HG03432 (cell line): ENCODE measurements at regions not wholly inside any gene's neighbourhood (a gene's known extent, or its start where the extent isn't known, plus 50 kb on each side); places are given as distances from the start of the nearest gene placed in this dataset.
"Not testable (repeated sequence)": the region's sequence is repeated elsewhere in the genome, so short reads cannot be mapped to it uniquely, and the experiment has no call there.

Experiments used
- ATAC-seq: cut with Tn5 transposase; IDR thresholded peaks from one replicate; pipeline ENCODE4 v1.9.1; 2021; ENCODE audit warnings: mild to moderate bottlenecking, moderate library complexity; ENCODE audit not compliant: unreplicated experiment

DNA sequence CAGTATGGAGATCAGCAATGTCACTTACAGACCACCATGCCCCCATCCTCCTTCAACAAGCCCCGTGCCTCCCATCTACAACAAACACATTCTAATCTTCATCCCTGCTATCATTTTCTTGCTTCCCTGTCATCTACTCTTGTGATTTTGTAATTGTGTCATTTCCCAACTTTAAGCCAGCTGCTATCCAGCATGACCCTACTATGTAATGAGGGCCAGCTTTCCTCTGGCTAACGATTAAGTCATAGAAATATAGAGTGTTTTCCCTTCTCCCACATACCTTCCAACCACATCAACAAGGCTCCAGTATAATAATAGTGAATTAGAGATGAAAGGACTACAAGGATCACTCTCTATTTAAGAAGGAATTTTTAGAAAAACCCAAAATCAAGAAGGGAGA, 607.0 kb downstream of the TENT5A start:
- no peak for ATAC-seq

DNA sequence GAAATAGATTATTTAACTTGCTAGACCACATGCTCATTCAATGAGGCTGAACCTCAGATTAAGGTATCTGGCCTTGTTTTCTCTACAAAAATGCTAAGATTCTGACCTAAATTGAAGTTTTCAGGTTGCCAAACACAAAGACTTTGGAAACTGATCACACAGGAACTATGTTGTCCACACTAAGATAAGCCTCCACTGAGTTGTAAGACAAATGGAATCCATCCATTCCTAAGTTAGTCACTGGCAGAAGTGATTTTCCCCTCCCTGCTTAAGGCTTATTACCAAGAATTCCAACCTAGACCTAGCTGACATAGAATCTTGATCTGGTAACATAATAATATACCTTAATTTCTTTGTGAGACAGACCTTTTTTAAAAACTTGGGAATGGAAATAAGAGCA, 608.1 kb downstream of the TENT5A start:
- ATAC-seq = no peak

DNA sequence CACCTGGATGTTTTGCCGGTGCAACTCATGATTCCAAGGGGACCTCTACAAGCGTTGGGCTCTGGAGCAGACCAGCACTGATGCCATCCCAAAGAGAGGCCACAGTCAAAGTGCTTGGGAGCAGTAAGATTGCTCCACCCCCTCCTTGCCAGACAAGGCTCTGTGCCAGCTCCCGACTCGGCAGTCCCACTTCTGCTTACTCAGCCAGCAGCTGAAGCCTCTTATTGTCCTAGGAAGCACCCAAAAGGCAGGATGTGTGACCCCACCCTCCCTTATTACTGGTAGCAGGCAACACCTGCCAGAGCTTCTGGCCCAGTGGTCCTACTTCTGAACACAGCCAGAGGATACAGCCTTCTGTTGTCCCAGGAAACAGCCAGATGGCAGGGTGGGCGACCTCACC, 614.2 kb downstream of the TENT5A start:
- ATAC-seq = no peak

DNA sequence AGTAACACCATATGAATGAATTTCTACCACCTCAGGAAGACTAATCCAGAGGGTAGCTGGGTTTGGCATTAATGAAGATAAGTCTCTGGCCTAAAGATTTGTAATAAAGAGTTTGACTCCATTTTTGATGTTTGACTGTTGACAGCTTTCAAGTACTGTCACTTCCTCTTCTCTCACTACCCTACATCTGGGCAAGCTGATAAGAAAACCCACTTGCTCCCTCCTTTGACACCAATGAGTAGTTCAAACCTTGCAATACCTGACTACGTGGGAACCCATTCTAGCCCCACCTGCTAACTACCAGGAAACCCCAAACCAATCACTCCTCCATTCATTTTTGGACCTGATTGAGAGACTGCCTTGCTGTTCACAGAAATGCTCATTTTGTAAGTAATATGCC, 621.5 kb downstream of the TENT5A start:
- no peak for ATAC-seq

DNA sequence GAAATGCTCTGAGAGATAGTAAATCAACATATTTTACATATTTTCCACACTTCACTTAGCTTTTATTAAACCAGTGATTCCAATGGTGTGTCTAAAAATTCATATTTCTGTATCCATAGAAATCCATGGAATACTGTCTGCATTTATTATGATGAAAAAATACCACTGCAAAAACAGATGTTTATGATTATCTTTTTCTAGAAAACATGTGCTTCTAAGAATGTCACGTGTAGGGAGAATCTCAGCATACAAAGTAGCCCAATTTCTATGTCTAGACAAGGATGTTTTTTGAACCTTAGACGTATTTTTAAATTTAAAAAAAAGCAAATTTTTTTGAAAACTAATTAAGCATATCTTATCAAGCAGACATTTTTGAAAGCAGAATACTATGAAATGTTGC, 622.4 kb downstream of the TENT5A start:
- ATAC-seq = no peak

DNA sequence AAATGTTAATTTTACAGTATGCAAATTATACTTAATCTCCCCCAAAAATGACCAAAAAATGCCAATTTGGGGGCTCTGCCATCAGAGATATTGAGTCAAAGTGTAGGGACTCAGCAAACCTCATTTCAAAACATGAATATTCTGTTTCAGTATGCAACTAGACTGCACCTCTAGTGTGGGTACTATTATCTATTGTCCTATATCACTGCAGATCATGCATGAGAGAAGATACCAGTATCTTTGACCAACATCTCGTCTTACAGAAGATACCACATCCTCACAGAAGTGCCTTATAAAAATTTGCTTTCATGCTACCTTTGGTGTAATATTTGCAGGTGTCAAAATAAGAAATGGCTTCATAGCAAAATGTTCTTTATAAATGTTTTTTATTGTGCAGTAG, 623.8 kb downstream of the TENT5A start:
- no peak for ATAC-seq

DNA sequence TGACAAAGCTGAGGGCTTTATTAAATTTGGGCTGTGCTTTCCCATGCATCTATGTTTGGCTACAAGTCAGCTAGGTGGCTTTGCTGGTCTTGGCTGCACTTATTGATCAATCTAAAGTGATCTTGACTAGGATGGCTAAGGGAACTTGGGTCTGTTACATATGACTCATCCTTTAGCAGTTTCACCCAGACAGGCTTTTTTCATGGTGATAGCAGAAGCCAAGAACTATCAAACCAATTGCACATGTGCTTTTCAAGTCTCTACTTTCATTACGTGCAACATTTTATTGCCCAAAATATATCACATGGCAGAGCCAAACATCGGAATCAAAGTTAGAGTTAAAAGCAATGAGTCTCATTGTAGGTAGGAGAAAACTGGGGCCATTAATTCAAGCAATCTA, 626.3 kb downstream of the TENT5A start:
- no peak for ATAC-seq

DNA sequence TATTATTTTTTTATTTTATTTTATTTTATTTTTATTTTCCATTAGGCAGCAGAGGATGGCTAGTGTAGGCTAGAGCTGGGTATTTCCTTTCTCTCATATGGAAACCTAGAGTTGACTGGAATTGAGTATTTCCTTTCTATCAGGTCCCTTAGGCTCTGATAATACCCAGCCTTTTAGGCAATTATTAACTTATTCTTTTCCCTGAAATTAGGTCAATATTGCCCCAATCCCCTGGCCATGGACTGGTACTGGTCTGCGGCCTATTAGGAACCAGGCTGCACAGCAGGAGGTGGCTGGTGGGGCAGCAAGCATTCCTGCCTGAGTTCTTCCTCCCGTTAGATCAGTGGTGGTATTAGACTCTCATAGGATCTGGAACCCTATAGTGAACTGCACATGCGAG, 632.2 kb downstream of the TENT5A start:
- no peak for ATAC-seq

DNA sequence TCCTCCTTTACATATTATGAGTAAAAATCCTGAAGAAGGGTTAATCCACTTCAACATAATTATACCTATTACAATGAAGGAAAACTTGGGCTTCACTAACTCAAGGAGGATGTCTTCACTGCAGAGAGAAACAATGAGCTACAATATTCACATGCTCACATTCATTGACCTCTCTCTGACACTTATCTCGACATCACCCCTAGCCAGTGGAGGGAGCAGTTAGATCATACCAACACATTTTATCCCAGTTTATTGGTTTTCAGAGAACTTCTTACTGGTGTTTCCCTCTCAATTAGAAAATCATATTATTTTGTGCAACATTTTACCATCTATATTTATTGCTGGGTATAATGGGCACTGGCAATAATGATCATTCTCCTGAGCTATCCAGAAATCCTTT, 646.5 kb downstream of the TENT5A start:
- ATAC-seq = no peak

DNA sequence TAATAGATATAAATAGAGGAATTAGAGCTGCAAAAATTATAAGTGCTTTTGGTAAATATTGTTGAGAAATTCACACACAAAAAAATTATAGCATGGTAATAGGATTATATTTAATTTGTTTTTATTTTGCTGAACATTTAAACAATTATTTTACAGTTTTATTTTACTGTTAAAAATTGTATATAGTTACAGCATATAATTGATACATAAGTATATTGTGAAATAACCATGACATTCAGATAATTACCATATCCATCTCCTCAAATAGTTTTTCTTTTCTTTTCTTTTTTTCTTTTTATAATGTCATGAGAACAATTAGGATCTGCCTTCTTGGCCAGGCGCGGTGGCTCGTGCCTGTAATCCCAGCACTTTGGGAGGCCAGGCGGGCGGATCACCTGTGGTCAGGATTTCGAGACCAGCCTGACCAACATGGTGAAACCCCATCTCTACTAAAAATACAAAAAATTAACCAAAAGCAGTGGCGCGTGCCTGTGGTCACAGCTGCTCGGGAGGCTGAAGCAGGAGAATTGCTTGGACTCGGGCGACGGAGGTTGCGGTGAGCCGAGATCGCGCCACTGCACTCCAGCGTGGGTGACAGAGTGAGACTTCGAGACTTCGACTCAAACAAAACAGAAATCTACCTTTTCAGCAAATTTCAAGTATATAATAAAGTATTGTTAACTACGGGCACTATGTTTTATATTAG, 654.2 kb downstream of the TENT5A start:
- ATAC-seq = no peak

DNA sequence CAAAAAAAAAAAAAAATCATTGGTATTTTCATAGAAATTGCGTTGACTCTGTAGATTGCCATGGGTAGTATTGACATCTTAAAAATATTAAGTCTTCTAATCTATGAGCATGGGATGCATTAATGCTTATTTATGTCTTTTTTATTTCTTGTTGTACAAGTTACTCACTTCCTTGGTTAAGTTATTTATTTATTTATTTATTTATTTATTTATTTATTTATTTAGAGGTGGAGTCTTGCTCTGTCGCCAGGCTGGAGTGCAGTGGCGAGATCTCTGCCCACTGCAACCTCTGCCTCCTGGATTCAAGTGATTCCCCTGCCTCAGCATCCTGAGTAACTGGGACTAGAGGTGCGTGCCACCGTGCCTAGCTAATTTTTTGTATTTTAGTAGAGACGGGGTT, 656.0 kb downstream of the TENT5A start:
- not testable (repeated sequence) for ATAC-seq

DNA sequence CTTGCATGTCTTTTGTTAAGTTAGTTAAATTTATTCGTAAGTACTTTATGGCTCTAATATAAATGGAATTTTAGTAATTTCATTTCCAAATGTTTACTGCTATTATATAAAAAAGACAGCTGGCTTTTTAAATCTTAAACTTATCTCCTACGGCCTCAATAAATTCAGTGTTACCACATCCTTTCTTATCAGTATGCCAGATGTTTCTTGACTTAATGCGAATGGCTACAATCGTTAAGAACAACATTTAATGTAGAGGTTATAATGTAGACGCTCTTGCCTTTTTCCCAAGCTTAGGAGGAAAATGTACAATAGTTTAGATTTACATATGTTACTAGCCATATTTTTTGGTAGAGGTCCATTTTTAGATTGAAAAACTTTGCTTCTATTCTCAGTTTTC, 659.4 kb downstream of the TENT5A start:
- ATAC-seq = no peak

DNA sequence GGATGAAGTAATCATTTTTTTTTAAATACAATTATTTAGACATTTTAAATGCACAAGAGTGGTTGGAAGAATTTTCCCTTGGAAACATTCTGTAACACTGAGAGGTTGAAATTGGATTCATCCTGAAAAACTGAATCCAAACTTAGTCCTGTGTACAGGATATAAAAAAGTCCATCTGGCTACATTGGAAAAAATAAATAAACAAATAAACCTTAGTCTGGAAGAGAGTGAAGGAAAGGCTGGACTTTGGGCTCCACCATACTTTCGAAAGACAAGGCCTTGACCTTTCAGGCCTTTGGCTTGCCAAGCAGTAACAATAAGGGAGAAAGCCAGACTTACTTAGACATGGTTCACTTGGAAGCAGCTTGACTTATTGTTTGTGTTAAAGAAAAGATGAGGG, 664.3 kb downstream of the TENT5A start:
- no peak for ATAC-seq

DNA sequence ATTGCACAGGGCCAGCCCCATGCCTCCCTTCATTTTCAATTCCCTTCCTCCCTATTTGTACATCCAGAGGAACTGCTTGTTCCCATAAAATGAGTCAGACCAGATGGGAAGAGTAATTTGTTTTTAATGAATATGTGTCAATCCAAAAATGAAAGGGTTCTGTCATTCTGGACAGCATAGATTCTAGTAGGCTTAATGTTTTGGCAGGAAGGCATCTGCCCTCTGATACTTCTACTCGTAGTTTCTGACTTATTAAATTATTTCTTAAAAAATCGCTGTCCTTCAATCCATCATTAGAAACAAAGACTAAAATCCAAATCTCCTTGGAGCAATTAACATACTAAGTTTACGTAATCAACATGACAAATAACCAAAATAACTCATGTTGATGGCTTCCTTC, 665.5 kb downstream of the TENT5A start:
- no peak for ATAC-seq

DNA sequence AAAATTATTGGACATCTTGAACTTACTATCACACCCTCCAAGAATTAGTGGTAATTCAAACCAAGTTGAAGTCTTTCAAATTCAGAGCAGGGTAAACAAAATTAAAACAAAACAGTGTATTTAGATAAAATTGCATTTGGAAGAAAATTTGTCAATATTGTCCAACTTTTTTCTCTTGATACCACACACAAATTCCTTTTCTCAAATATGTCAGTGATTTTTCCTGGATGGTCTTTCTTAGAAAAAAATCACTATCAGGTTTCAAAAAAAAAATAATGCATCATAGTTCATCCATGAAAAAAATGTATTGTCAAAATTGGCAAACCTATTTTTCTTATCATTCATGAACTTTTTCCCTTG, 667.1 kb downstream of the TENT5A start:
- ATAC-seq = no peak

DNA sequence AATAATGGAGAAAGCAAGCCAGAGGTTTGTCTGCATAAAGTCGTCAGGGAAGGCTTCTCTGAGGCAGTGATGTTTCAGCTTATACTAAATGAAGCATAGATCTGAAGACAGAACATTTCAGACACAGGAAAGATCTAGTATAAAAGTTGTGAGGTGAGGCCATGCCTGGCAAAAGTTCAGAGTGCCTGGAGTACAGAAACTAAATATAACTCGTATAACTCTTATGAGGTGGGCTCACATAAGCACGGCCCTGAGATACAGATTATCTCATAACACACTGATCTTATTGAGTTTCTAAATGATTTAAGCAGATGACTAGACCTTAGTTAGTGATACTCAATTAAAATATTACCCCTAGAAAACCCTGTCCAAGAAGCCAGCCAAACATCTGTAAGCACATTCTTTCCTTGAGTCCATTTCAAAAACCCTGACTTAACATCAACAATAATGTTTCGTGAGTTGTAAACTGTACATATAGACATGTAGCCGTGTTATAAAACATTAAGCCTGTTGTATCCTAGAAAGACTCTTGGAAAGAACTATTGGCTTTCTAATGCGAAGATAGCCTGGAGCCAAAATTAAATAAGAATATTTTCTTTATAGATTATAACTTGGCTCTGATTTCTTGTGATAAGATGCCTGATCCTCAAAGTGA, 667.6 kb downstream of the TENT5A start:
- no peak for ATAC-seq

DNA sequence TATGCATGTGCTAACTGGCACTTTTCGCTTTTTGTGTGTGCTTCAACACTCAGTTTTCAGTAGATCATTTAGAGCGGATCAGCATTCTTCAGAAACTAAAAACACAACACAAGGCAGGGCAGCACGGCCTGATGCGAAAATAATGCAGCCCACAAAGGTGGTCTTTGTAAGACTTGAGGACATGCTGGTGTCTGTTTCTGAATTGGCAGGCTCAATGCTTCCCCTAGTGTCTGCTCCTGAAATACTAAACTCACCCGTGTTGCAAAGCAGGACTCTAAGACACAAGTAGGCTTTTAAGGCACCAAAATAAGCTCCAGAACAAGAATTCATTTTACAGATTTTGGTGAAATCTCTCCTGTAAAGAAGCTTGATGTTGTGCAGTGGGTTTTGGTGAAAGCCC, 676.5 kb downstream of the TENT5A start:
- no peak for ATAC-seq

DNA sequence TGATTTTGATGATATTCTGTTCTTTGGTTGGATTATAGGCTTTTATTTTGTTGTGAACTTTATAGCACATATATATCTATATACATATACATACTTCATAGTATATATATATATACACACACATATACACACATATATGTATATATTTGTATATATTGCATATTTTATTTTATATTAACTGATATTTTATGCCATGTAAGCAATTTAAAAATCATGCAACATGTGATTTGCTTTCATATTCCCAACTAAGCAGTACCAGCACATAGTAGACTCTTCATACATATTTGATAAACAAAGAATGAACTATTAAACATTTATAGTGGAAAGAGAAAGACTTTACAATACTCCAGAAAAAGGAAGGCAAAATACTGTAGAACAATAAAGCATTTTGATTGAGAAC, 679.2 kb downstream of the TENT5A start:
- no peak for ATAC-seq

DNA sequence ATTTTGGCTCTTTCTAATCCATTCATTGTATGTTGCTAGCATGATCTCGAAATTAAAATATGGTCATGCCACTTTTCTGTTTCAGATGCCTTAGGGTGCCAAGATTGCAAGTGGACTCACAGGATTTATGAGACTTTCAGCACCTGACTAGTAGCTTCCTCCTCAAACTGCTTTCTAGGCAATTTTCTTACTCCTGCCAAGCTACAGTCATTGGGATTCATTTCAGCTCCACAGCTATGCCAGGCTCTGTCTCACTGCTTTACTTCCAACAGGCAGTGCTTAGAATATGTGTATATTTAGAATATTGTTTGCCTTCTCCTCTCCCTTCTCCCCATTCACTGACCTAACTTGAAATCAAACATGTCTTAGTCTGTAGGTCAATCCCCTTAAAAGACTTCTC, 681.4 kb downstream of the TENT5A start:
- ATAC-seq = no peak

DNA sequence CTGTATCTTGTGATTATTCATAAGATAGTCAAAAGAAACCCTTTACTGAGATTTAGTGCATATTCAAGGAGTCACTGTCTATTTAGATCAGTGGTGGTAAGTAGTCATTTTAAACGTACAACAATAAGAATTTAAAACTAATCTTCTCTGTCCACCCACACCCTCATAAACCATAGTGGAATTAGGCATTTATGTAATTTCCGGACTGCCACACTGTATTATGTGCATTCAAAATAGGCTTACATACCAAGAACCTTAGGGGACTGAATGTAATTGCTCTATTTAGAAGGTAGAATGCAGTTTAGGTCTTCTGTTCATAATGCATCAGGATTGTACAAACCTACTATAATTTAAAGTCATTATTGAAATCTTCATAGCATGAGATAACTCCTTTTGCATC, 685.4 kb downstream of the TENT5A start:
- ATAC-seq = no peak

DNA sequence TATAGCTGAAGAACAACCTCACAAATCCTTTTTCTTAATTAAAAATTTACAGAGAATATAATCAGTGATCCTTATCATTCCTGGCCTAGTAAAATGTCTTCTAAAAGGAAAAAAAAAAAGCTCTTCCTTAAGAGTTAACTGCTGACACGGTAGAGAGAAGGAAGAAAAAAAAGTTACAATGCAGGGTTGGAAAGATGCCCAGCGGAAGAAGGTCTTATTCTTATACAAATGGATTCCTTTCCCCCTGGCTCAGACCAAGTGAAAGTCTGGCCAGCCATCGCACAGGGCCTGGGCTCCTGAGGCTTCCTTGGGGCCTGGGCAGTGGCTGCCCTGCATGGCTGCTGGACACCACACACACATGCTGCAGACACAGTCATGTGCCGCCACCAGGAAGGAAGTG, 688.6 kb downstream of the TENT5A start:
- ATAC-seq = no peak

DNA sequence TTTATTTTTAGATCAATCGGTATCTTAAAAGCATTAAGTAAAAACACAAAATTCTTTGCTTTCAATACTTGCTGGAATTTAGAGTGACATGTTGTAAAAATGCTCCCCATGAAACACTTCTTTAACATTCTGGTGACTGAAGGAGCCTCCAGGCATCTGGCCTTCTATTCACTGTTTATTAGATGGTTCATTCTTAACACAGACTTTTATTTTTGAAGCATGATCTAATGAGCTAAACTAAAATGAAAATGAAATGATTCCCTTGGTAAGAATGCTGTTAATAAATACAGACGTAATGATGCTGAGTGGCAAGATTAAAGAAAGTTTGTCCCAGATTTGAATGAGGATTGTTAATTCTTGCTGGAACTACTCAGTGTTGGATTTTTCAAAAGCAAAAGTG, 698.4 kb downstream of the TENT5A start:
- no peak for ATAC-seq

DNA sequence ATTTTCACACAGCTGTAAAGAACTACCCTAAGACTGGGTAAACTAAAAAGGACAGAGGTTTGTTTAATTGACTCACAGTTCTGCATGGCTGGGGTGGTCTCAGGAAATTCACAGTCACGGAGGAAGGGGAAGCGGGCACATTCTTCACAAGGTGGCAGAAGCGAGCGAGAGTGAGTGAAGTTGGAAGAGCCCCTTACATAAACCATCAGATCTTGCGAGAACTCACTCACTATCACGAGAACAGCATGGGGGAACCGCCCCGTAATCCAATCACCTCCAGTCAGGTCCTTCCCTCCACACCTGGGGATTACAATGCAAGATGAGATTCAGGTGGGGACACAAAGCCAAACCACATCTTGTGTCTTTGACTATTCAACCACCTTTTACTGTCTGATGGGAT, 700.5 kb downstream of the TENT5A start:
- no peak for ATAC-seq
